ENCODE measurements at regions not wholly inside any gene's neighbourhood (a gene's known extent, or its start where the extent isn't known, plus 50 kb on each side); places are given as distances from the start of the nearest gene placed in this dataset.

DNA sequence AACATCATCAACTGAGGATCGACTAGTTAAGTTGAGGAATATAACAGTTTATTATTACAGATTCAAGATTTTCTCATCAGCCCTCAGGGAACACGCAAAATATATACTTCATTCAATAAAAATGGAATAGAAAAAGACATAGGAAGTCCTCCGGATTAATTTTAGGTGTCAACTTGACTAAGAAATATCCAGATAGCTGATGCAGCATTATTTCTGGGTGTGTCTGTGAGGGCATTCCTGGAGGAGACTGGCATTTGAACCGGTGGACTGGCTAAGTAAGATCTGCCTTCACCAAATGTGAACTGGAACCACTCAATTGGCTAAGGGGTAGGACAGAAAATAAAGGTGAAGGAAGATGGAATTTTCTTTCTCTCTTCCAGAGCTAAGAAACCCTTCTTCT, 845.3 kb downstream of the SOCS6 start:
- peaks cover 0 to 15% (median 3%) of the 10 kb centered on the region in 4 donors for H3K4me1 ChIP-seq
- no peak overlapping the region for H3K4me3 ChIP-seq
- no peaks in the 10 kb centered on the region for H3K9me3 ChIP-seq
- no peaks in the 10 kb centered on the region for H3K27me3 ChIP-seq
- DNase-seq (ENCODE audit: low spot score in 2 of 2): no peak
- no peak for TF ChIP-seq POLR2A (IDR thresholded peaks at IDR 0.05)
- no peak for TF ChIP-seq EP300 (IDR thresholded peaks at IDR 0.05)
- TF ChIP-seq, protein P1, sequence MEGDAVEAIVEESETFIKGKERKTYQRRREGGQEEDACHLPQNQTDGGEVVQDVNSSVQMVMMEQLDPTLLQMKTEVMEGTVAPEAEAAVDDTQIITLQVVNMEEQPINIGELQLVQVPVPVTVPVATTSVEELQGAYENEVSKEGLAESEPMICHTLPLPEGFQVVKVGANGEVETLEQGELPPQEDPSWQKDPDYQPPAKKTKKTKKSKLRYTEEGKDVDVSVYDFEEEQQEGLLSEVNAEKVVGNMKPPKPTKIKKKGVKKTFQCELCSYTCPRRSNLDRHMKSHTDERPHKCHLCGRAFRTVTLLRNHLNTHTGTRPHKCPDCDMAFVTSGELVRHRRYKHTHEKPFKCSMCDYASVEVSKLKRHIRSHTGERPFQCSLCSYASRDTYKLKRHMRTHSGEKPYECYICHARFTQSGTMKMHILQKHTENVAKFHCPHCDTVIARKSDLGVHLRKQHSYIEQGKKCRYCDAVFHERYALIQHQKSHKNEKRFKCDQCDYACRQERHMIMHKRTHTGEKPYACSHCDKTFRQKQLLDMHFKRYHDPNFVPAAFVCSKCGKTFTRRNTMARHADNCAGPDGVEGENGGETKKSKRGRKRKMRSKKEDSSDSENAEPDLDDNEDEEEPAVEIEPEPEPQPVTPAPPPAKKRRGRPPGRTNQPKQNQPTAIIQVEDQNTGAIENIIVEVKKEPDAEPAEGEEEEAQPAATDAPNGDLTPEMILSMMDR (IDR thresholded peaks at IDR 0.05): no peak
- no peak overlapping the region for H3K27ac ChIP-seq
- no peaks in the 10 kb centered on the region for H3K36me3 ChIP-seq
- 78 to 82% methylated on average over 4 of the region's 4 CpGs for WGBS, 2 donors

DNA sequence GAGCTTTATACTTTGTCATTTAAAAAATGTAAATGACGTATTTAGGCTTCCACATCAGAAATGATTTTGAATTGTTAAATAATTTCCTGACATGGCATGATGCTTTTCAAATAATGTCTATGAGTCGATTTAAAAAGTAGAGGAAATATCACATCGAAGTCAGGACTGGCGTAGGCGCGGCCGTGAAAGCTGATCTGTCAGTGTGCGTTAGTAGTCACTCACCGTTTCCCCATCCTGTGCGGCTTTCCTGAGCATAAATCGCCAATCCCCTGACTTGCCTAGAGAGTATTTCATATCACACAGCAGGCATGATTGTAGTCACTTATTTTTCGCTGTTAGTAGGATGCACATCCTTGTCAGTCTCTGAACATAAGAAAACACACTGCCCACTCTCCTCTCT, 843.1 kb downstream of the SOCS6 start:
- H3K4me3 ChIP-seq: no peak overlapping the region
- no peaks in the 10 kb centered on the region for H3K27me3 ChIP-seq
- DNase-seq (ENCODE audit: low spot score in 2 of 2): no peak
- no peaks in the 10 kb centered on the region for H3K9me3 ChIP-seq
- WGBS, 2 donors: 93 to 94% methylated on average over 12 of the region's 12 CpGs
- TF ChIP-seq EP300 (IDR thresholded peaks at IDR 0.05): no peak
- no peak for TF ChIP-seq POLR2A (IDR thresholded peaks at IDR 0.05)
- TF ChIP-seq, protein P1 (IDR thresholded peaks at IDR 0.05): no peak
- no peak overlapping the region for H3K27ac ChIP-seq
- H3K36me3 ChIP-seq: no peaks in the 10 kb centered on the region
- peaks cover 0 to 8% (median 0%) of the 10 kb centered on the region in 4 donors for H3K4me1 ChIP-seq

DNA sequence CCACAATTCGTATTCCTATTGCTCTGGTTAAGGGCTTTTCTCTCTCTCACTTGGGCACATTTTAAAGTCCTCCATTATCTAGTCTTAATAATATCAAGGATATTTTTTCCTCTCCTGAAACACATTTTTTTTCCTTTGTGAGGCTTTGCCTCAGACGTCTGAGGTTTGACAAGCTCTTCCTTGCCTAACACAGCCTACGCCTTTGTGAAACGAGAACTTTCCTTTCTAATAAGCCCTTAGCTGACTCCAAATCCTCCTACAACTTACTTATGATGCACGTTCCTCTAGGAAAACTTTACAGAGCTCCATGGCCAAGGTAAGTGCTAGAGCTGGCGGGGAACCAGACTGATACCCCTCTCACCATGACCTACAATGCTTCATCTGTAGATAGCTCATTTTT, 841.5 kb downstream of the SOCS6 start:
- 88% methylated on average over 6 of the region's 6 CpGs for WGBS, 2 donors
- TF ChIP-seq, protein P1 (IDR thresholded peaks at IDR 0.05): no peak
- TF ChIP-seq POLR2A (IDR thresholded peaks at IDR 0.05) (no peak), EP300 (IDR thresholded peaks at IDR 0.05) (no peak)
- Histone ChIP-seq H3K4me1 (no peaks in the 10 kb centered on the region), H3K27me3 (no peaks in the 10 kb centered on the region), H3K27ac (no peak overlapping the region), H3K4me3 (no peak overlapping the region), H3K36me3 (no peaks in the 10 kb centered on the region), H3K9me3 (no peaks in the 10 kb centered on the region)
- DNase-seq (ENCODE audit: low spot score in 2 of 2): no peak

DNA sequence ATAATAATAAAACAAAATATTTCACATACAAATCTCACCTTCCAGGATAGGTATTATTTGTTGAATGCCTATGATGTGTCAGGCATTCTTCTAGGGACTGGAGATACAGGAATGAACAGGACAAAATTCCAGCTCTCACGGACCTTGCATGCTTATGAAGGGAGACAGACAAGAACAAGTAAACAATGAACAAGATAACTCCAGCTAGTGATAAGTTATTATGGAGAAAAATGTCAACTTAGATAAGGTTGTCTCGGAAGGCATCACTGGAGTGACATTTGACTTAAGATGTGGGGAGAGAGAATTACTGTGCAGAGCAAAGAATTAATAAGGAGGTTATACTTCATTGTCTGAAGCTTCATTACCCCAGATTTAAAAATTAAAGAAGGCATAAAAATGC, 836.7 kb downstream of the SOCS6 start:
- Histone ChIP-seq H3K9me3 (peaks cover 0 to 24% (median 4%) of the 10 kb centered on the region in 4 donors), H3K36me3 (no peaks in the 10 kb centered on the region), H3K4me1 (no peaks in the 10 kb centered on the region), H3K27ac (no peak overlapping the region), H3K27me3 (no peaks in the 10 kb centered on the region), H3K4me3 (no peak overlapping the region)
- WGBS, 2 donors: 85% methylated on average over 2 of the region's 2 CpGs
- TF ChIP-seq EP300 (IDR thresholded peaks at IDR 0.05) (no peak), POLR2A (IDR thresholded peaks at IDR 0.05) (no peak)
- TF ChIP-seq, protein P1 (IDR thresholded peaks at IDR 0.05): no peak
- no peak for DNase-seq (ENCODE audit: low spot score in 2 of 2)

DNA sequence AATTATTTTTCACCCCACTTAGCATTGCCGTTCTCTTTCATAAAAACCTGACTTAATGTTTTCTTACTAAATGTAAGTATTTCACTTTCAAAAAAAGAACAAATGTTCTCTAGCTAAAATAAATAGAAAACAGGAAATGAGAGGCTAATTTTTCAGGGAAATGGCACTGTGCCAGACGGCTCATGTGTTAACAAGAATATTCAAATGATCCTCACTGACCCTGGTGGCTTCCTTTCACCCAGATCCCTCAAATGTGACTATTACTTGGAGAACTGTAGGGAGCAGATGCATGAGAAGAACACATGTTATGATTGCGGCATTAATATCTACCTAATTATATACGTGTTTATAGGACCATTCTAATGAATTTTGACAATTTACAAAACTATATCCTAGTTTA, 827.7 kb downstream of the SOCS6 start:
- WGBS, 2 donors: 53 to 54% methylated on average over 4 of the region's 4 CpGs
- no peak overlapping the region for H3K27ac ChIP-seq
- H3K36me3 ChIP-seq: no peaks in the 10 kb centered on the region
- TF ChIP-seq EP300 (IDR thresholded peaks at IDR 0.05) (no peak), POLR2A (IDR thresholded peaks at IDR 0.05) (no peak)
- TF ChIP-seq, protein P1 (IDR thresholded peaks at IDR 0.05): no peak
- no peak overlapping the region for H3K4me3 ChIP-seq
- H3K9me3 ChIP-seq: peaks cover 0 to 20% (median 4%) of the 10 kb centered on the region in 4 donors
- DNase-seq (ENCODE audit: low spot score in 2 of 2): peak in 1 of 2 donors; percentile 9
- H3K27me3 ChIP-seq: no peaks in the 10 kb centered on the region
- no peaks in the 10 kb centered on the region for H3K4me1 ChIP-seq

Data from tibial nerve (tissue), 4 donors.